HepG2 (cell line): ENCODE measurements at regions not wholly inside any gene's neighbourhood (a gene's known extent, or its start where the extent isn't known, plus 50 kb on each side); places are given as distances from the start of the nearest gene placed in this dataset.

Experiments
- CBX2 ChIP-seq, 2 experiments: fragments of 200-600 bp in 1 of 2; sonication (generic); formaldehyde crosslinking in 1 of 2; IDR thresholded peaks; 2 replicates each; pipeline versions ENCODE4 v1.7.0 to v1.8.1; 2018 to 2022; ENCODE audit warnings: low read depth in 2 of 2, low read length in 1 of 2, mild to moderate bottlenecking in 1 of 2, missing genetic modification reagents in 1 of 2
- HCFC1 ChIP-seq: fragments of 150-350 bp; IDR thresholded peaks from 2 replicates; pipeline ENCODE4 v1.6.1; 2014; ENCODE audit warnings: low read depth, low read length
- POLR2AphosphoS2 ChIP-seq: IDR thresholded peaks from 2 replicates; pipeline ENCODE4 v1.6.1; 2011; ENCODE audit warnings: low read depth, low read length, improper control_type of control experiment
- STAG1 ChIP-seq: sonication (generic); formaldehyde crosslinking; IDR thresholded peaks from 2 replicates; pipeline ENCODE4 v1.4.0; 2020; ENCODE audit warnings: missing genetic modification reagents
- TCF7L2 ChIP-seq: IDR thresholded peaks from 2 replicates; pipeline ENCODE4 v1.6.1; 2011; ENCODE audit warnings: mild to moderate bottlenecking, low read depth, low read length, moderate library complexity
- ZNF230 ChIP-seq: sonication (generic); formaldehyde crosslinking; IDR thresholded peaks from 2 replicates; pipeline ENCODE4 v1.4.0; 2020; ENCODE audit warnings: mild to moderate bottlenecking, missing genetic modification reagents
- ZZZ3 ChIP-seq: sonication (generic); formaldehyde crosslinking; IDR thresholded peaks from 2 replicates; pipeline ENCODE4 v1.4.0; 2020; ENCODE audit warnings: missing genetic modification reagents, mild to moderate bottlenecking, borderline replicate concordance
- TF ChIP-seq, protein P1 (sequence below): sonication (generic); formaldehyde crosslinking; IDR thresholded peaks from 2 replicates; pipeline ENCODE4 v1.4.0; 2020; ENCODE audit warnings: missing genetic modification reagents, mild to moderate bottlenecking, borderline replicate concordance
- TF ChIP-seq, protein P2 (sequence below): sonication (generic); formaldehyde crosslinking; IDR thresholded peaks from 2 replicates; pipeline ENCODE4 v1.4.0; 2020; ENCODE audit warnings: missing genetic modification reagents
- TF ChIP-seq, protein P3 (sequence below): sonication (generic); formaldehyde crosslinking; IDR thresholded peaks from 2 replicates; pipeline ENCODE4 v1.5.0; 2020; ENCODE audit warnings: mild to moderate bottlenecking, missing genetic modification reagents, moderate library complexity
- TF ChIP-seq, protein P4 (sequence below): sonication (generic); formaldehyde crosslinking; IDR thresholded peaks from one replicate; pipeline ENCODE4 v1.5.1; 2020; ENCODE audit warnings: mild to moderate bottlenecking, missing genetic modification reagents; ENCODE audit errors: not compliant biosample characterization

DNA sequence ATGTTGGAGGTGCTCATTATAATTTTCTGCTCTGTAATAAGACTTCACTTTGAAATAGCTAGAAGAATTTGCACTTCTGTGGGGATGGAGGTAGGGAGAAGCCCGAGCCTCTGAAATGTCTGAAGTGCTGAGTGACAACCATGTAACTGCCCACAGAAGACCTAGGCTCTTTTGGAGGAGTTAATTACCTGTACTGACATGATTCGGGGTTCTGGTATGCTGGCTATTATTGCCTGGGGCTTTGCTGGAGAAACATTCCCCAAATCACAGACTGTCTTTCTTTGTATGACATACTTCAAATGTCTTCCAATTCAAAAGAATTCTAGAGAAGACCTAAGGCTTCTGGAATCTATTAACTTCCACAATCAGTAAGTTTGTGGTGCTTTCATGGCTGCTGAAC is 211.2 kb upstream of the POF1B start:
- TF ChIP-seq, protein P1, sequence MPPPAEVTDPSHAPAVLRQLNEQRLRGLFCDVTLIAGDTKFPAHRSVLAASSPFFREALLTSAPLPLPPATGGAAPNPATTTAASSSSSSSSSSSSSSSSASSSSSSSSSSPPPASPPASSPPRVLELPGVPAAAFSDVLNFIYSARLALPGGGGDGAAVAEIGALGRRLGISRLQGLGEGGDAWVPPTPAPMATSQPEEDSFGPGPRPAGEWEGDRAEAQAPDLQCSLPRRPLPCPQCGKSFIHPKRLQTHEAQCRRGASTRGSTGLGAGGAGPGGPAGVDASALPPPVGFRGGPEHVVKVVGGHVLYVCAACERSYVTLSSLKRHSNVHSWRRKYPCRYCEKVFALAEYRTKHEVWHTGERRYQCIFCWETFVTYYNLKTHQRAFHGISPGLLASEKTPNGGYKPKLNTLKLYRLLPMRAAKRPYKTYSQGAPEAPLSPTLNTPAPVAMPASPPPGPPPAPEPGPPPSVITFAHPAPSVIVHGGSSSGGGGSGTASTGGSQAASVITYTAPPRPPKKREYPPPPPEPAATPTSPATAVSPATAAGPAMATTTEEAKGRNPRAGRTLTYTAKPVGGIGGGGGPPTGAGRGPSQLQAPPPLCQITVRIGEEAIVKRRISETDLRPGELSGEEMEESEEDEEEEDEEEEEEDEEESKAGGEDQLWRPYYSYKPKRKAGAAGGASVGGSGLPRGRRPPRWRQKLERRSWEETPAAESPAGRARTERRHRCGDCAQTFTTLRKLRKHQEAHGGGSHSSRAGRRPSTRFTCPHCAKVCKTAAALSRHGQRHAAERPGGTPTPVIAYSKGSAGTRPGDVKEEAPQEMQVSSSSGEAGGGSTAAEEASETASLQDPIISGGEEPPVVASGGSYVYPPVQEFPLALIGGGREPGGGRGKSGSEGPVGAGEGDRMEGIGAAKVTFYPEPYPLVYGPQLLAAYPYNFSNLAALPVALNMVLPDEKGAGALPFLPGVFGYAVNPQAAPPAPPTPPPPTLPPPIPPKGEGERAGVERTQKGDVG, result no peak
- no peak for TF ChIP-seq POLR2AphosphoS2
- no peak for TF ChIP-seq CBX2 (IDR thresholded peaks at IDR 0.05; ENCODE audit: low read depth, low read length)
- no peak for TF ChIP-seq CBX2 (CRISPR knock-in tag; IDR thresholded peaks at IDR 0.05; ENCODE audit: low read depth)
- TF ChIP-seq, protein P2, sequence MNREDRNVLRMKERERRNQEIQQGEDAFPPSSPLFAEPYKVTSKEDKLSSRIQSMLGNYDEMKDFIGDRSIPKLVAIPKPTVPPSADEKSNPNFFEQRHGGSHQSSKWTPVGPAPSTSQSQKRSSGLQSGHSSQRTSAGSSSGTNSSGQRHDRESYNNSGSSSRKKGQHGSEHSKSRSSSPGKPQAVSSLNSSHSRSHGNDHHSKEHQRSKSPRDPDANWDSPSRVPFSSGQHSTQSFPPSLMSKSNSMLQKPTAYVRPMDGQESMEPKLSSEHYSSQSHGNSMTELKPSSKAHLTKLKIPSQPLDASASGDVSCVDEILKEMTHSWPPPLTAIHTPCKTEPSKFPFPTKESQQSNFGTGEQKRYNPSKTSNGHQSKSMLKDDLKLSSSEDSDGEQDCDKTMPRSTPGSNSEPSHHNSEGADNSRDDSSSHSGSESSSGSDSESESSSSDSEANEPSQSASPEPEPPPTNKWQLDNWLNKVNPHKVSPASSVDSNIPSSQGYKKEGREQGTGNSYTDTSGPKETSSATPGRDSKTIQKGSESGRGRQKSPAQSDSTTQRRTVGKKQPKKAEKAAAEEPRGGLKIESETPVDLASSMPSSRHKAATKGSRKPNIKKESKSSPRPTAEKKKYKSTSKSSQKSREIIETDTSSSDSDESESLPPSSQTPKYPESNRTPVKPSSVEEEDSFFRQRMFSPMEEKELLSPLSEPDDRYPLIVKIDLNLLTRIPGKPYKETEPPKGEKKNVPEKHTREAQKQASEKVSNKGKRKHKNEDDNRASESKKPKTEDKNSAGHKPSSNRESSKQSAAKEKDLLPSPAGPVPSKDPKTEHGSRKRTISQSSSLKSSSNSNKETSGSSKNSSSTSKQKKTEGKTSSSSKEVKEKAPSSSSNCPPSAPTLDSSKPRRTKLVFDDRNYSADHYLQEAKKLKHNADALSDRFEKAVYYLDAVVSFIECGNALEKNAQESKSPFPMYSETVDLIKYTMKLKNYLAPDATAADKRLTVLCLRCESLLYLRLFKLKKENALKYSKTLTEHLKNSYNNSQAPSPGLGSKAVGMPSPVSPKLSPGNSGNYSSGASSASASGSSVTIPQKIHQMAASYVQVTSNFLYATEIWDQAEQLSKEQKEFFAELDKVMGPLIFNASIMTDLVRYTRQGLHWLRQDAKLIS, result no peak
- no peak for TF ChIP-seq ZZZ3
- no peak for TF ChIP-seq HCFC1
- TF ChIP-seq TCF7L2, result no peak
- TF ChIP-seq, protein P3, sequence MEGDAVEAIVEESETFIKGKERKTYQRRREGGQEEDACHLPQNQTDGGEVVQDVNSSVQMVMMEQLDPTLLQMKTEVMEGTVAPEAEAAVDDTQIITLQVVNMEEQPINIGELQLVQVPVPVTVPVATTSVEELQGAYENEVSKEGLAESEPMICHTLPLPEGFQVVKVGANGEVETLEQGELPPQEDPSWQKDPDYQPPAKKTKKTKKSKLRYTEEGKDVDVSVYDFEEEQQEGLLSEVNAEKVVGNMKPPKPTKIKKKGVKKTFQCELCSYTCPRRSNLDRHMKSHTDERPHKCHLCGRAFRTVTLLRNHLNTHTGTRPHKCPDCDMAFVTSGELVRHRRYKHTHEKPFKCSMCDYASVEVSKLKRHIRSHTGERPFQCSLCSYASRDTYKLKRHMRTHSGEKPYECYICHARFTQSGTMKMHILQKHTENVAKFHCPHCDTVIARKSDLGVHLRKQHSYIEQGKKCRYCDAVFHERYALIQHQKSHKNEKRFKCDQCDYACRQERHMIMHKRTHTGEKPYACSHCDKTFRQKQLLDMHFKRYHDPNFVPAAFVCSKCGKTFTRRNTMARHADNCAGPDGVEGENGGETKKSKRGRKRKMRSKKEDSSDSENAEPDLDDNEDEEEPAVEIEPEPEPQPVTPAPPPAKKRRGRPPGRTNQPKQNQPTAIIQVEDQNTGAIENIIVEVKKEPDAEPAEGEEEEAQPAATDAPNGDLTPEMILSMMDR (CRISPR knock-in tag), result no peak
- TF ChIP-seq, protein P4, sequence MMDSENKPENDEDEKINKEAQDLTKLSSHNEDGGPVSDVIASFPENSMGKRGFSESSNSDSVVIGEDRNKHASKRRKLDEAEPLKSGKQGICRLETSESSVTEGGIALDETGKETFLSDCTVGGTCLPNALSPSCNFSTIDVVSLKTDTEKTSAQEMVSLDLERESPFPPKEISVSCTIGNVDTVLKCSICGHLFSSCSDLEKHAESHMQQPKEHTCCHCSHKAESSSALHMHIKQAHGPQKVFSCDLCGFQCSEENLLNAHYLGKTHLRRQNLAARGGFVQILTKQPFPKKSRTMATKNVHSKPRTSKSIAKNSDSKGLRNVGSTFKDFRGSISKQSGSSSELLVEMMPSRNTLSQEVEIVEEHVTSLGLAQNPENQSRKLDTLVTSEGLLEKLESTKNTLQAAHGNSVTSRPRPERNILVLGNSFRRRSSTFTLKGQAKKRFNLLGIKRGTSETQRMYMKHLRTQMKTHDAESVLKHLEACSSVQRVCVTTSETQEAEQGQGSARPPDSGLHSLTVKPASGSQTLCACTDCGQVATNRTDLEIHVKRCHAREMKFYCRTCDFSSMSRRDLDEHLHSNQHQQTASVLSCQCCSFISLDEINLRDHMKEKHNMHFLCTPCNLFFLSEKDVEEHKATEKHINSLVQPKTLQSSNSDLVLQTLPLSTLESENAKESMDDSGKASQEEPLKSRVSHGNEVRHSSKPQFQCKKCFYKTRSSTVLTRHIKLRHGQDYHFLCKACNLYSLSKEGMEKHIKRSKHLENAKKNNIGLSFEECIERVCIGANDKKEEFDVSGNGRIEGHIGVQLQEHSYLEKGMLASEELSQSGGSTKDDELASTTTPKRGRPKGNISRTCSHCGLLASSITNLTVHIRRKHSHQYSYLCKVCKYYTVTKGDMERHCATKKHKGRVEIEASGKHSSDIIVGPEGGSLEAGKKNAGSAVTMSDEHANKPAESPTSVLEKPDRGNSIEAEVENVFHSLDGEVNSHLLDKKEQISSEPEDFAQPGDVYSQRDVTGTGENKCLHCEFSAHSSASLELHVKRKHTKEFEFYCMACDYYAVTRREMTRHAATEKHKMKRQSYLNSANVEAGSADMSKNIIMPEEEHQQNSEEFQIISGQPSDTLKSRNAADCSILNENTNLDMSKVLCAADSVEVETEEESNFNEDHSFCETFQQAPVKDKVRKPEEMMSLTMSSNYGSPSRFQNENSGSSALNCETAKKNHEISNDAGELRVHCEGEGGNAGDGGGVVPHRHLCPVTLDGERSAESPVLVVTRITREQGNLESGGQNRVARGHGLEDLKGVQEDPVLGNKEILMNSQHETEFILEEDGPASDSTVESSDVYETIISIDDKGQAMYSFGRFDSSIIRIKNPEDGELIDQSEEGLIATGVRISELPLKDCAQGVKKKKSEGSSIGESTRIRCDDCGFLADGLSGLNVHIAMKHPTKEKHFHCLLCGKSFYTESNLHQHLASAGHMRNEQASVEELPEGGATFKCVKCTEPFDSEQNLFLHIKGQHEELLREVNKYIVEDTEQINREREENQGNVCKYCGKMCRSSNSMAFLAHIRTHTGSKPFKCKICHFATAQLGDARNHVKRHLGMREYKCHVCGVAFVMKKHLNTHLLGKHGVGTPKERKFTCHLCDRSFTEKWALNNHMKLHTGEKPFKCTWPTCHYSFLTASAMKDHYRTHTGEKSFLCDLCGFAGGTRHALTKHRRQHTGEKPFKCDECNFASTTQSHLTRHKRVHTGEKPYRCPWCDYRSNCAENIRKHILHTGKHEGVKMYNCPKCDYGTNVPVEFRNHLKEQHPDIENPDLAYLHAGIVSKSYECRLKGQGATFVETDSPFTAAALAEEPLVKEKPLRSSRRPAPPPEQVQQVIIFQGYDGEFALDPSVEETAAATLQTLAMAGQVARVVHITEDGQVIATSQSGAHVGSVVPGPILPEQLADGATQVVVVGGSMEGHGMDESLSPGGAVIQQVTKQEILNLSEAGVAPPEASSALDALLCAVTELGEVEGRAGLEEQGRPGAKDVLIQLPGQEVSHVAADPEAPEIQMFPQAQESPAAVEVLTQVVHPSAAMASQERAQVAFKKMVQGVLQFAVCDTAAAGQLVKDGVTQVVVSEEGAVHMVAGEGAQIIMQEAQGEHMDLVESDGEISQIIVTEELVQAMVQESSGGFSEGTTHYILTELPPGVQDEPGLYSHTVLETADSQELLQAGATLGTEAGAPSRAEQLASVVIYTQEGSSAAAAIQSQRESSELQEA (CRISPR knock-in tag), result no peak
- no peak for TF ChIP-seq STAG1
- no peak for TF ChIP-seq ZNF230 (CRISPR knock-in tag)
